BE2C (cell line): ENCODE measurements at regions not wholly inside any gene's neighbourhood (a gene's known extent, or its start where the extent isn't known, plus 50 kb on each side); places are given as distances from the start of the nearest gene placed in this dataset.

ENCODE experiments used
- DNase-seq: peaks from one replicate; pipeline ENCODE4 v3.0.0-alpha.2; 2020
- H3K27me3 ChIP-seq: fragments of 250-450 bp; sonication (Bioruptor Pico); 2 replicates; pipeline ENCODE4 v1.5.1; 2020; ENCODE audit warnings: mild to moderate bottlenecking
- H3K36me3 ChIP-seq: fragments of 250-450 bp; sonication (Bioruptor Pico); 2 replicates; pipeline ENCODE4 v1.5.1; 2020; ENCODE audit warnings: mild to moderate bottlenecking
- H3K4me1 ChIP-seq: fragments of 250-450 bp; sonication (Bioruptor Pico); 2 replicates; pipeline ENCODE4 v1.5.1; 2020
- H3K4me3 ChIP-seq: 2 replicates; pipeline ENCODE4 v1.5.1; 2011; ENCODE audit warnings: low read depth, low read length
- H3K9me3 ChIP-seq: fragments of 250-450 bp; sonication (Bioruptor Pico); 2 replicates; pipeline ENCODE4 v1.5.1; 2020
- TF ChIP-seq, protein P1 (sequence below): IDR thresholded peaks from 2 replicates; pipeline ENCODE4 v1.5.1; 2012; ENCODE audit warnings: mild to moderate bottlenecking, low read depth, low read length

DNA sequence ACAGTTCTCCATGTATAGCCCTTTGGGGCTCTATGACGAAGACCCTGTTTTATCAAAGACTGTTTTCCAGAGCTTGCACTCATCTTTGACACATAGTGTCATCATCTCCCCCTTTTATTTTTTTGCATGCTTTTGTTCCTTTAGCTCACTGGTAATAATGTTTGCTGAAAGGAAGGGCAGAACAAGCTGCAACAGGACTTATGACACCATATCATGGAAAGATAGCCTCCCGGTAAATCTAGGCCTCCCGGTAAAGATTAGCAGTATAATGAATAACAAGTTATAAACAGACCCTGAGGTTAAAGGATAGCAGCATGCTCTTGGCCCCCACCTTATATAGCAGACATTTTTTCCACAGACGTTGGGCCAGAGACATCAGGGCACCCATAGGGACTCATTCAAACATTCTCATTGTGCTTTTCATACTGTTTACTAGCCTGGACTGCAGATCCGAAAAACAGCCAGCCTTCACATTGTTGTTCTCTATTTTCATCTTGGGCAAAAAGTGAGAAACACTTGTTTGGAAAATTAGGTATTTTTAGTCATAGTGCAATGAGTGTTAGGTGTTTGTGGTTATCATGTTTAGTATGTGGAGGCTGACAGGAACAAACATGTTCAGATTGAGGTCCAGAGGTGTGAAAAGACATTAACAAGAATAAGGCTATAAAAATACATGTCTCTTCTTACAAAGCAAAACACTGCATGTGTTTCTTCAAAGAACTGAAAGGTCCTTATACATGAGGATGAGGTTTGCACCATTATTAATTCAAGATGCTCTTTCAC lies 136.9 kb upstream of the SPRY2 start:
- Histone ChIP-seq H3K4me3 (no peak overlapping the region), H3K36me3 (no peaks in the 10 kb centered on the region), H3K9me3 (no peaks in the 10 kb centered on the region), H3K27me3 (no peaks in the 10 kb centered on the region), H3K4me1 (no peaks in the 10 kb centered on the region)
- TF ChIP-seq, protein P1, sequence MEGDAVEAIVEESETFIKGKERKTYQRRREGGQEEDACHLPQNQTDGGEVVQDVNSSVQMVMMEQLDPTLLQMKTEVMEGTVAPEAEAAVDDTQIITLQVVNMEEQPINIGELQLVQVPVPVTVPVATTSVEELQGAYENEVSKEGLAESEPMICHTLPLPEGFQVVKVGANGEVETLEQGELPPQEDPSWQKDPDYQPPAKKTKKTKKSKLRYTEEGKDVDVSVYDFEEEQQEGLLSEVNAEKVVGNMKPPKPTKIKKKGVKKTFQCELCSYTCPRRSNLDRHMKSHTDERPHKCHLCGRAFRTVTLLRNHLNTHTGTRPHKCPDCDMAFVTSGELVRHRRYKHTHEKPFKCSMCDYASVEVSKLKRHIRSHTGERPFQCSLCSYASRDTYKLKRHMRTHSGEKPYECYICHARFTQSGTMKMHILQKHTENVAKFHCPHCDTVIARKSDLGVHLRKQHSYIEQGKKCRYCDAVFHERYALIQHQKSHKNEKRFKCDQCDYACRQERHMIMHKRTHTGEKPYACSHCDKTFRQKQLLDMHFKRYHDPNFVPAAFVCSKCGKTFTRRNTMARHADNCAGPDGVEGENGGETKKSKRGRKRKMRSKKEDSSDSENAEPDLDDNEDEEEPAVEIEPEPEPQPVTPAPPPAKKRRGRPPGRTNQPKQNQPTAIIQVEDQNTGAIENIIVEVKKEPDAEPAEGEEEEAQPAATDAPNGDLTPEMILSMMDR, result no peak
- no peak for DNase-seq

DNA sequence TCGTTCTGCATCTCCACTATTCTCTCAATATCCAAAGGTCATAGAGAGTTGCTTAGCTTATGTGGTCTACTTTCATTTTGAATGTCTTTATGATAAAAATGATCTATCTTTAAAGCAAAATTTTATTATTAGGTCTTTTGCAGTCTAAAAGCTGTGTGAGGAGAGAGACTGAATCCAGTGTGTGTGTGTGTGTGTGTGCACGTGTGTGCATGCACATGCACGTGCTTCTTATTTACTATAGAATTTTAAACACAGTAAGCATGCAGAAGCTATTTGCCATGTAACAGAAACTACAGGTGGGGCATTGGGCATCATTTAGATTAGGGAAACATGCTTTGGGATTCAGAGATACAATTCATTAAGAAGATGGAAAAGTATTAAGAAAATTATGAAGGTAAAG lies 136.0 kb upstream of the SPRY2 start:
- no peak overlapping the region for H3K4me3 ChIP-seq
- TF ChIP-seq, protein P1, result no peak
- H3K36me3 ChIP-seq, result no peaks in the 10 kb centered on the region
- H3K27me3 ChIP-seq, result no peaks in the 10 kb centered on the region
- DNase-seq, result no peak
- no peaks in the 10 kb centered on the region for H3K9me3 ChIP-seq
- H3K4me1 ChIP-seq, result no peaks in the 10 kb centered on the region

DNA sequence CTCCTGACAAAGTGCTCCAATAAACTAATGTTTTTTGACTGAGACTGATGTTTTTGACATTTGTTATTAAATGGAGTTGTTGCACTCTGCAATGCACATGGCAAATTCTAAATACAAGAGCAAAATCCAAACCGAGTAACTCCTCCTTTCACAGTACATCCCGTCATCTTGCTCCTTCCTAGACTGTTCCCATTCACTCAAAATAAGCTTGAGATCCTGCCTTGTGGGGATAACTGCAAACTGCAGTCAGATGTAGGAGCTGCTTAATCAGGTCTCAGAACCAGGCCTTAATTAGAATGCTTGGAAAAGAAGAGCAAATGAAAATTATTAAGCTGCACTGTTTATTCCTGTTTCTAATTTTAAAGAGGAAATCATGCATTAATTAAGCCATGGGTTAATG lies 134.8 kb upstream of the SPRY2 start:
- TF ChIP-seq, protein P1, result no peak; the same call in 1 of the 2 replicates
- no peak overlapping the region for H3K4me3 ChIP-seq
- no peaks in the 10 kb centered on the region for H3K4me1 ChIP-seq
- H3K9me3 ChIP-seq, result no peaks in the 10 kb centered on the region
- no peak for DNase-seq
- no peaks in the 10 kb centered on the region for H3K27me3 ChIP-seq
- H3K36me3 ChIP-seq, result no peaks in the 10 kb centered on the region

DNA sequence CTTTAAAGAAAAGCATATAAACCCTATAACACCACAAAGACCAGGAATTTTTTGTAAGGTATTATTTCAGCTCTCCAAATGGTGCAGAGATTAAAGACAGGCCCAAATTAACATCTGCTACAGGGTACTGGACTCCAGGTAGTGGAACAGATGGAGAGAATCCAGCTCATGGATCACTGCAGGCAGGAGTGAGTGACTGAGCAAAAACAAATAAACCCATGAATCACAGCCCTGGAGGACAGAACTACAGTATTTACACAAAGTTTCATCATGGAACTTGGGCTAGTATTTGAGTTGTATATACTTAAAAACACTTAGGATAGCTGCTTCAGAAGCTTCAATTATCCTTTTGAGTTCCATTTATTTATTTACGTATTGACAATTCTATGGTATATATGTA lies 132.8 kb upstream of the SPRY2 start:
- TF ChIP-seq, protein P1, result no peak
- no peaks in the 10 kb centered on the region for H3K9me3 ChIP-seq
- H3K4me1 ChIP-seq, result no peaks in the 10 kb centered on the region
- H3K27me3 ChIP-seq, result no peaks in the 10 kb centered on the region
- H3K4me3 ChIP-seq, result no peak overlapping the region
- no peak for DNase-seq
- no peaks in the 10 kb centered on the region for H3K36me3 ChIP-seq

DNA sequence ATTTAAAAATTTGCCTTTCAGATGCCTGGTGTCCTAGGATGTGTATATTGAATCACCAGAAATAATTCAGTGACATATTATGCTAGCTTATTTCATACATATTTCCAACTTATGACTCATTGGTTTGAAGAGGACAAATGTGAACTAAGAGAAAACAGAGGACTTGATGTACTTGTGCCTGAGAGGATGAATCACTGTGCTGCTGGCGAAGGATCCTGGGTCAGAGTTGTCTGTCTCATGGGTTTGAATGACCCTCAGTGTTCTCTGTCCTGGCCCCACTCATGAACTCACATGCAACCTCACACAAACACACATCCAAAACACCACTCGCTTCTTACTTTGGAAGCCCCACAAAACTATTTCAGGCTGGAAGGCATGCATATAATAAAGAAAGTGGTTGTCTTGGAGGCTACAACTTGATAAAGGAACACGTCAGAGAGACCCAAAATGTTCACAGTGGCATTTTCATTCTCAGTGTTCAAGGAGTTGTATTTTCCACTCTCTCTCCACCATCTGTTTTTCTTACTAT lies 129.0 kb upstream of the SPRY2 start:
- no peak for DNase-seq
- Histone ChIP-seq H3K4me1 (no peaks in the 10 kb centered on the region), H3K36me3 (no peaks in the 10 kb centered on the region), H3K9me3 (no peaks in the 10 kb centered on the region), H3K4me3 (no peak overlapping the region), H3K27me3 (no peaks in the 10 kb centered on the region)
- TF ChIP-seq, protein P1, result no peak

DNA sequence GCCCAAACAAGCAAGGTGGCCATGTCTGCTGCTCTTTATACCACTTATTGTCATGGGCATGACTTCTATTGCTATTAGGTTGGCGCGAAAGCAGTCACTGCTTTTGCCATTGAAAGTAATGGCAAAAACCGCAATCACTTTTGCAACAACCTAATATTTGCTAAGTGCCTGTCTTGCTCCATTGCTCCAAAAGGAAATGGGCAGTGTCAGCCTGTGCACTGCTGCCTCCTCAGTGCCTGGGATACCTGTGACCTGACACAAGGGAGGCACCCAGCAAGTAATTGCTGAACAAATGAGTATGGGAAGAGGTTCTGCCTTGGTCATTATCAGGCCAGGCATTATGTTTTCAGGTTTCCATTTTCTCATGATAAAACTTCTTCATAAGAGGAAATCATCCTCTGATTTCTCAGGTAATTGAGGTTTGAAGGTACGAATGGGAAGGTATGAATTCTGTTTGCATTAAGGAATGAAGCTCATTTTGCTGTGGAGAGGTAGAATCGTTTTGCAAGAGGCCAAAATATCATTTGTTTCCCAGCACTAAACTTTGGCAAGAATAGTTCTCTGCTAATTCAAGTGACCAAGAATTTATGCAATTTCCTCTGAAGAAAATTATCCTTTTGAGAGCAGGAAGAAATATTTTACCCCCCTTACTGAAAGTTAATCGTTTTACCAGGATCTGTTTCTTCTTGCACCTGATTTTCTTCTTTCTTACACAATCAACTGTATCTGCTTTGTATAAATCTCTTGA lies 128.4 kb upstream of the SPRY2 start:
- Histone ChIP-seq H3K36me3 (no peaks in the 10 kb centered on the region), H3K27me3 (no peaks in the 10 kb centered on the region), H3K9me3 (no peaks in the 10 kb centered on the region), H3K4me1 (no peaks in the 10 kb centered on the region), H3K4me3 (no peak overlapping the region)
- no peak for DNase-seq
- TF ChIP-seq, protein P1, result no peak
